ENCODE measurements at regions not wholly inside any gene's neighbourhood (a gene's known extent, or its start where the extent isn't known, plus 50 kb on each side); places are given as distances from the start of the nearest gene placed in this dataset.

GRCh38 chr2:48205137-48205798 lies 109.2 kb upstream of the FOXN2 start:
- TF ChIP-seq SP1 (IDR thresholded peaks at IDR 0.05) (no peak), LEF1 (IDR thresholded peaks at IDR 0.05; ENCODE audit: borderline replicate concordance) (no peak), CTBP1 (IDR thresholded peaks at IDR 0.05; ENCODE audit: borderline replicate concordance) (no peak), TARDBP (IDR thresholded peaks at IDR 0.05) (no peak), BHLHE40 (IDR thresholded peaks at IDR 0.05; ENCODE audit: borderline replicate concordance) (no peak)

All from HEK293T (cell line).